GM10248 (cell line): ENCODE measurements at regions not wholly inside any gene's neighbourhood (a gene's known extent, or its start where the extent isn't known, plus 50 kb on each side); places are given as distances from the start of the nearest gene placed in this dataset.

Experiments used
- CTCF ChIA-PET: fragments of 300-600 bp; sonication (Branson Sonifier 250); formaldehyde crosslinking; extraction: SDS; loops from one replicate; lab custom pipeline; 2021; ENCODE audit warnings: antibody characterized with exemption; lab: Yijun Ruan, JAX
- POLR2A ChIA-PET: fragments of 350-650 bp; sonication (Branson Sonifier 250); formaldehyde crosslinking; extraction: SDS; loops from one replicate; lab custom pipeline; 2020; ENCODE audit warnings: antibody characterized with exemption; lab: Yijun Ruan, JAX
- DNase-seq: peaks from one replicate; pipeline ENCODE4 v3.0.0; 2012; ENCODE audit errors: extremely low spot score
- CTCF ChIP-seq: IDR thresholded peaks from 2 replicates; pipeline ENCODE4 v1.5.1; 2012; ENCODE audit warnings: mild to moderate bottlenecking, low read depth; ENCODE audit errors: extremely low read depth, missing control alignments, control extremely low read depth

- TF ChIP-seq CTCF: no peak
- POLR2A ChIA-PET: no interaction called here
- CTCF ChIA-PET: no interaction called here
- DNase-seq: no peak
Measured at GRCh38 chr12:58728397-58728796, 191.9 kb downstream of the LRIG3 start.

GRCh38 chr12:58731096-58731495 lies 189.2 kb downstream of the LRIG3 start:
- TF ChIP-seq CTCF: no peak
- DNase-seq: no peak
- POLR2A ChIA-PET: no interaction called here
- CTCF ChIA-PET: no interaction called here

GRCh38 chr12:58732894-58733293 lies 187.4 kb downstream of the LRIG3 start:
- CTCF ChIA-PET: no interaction called here
- DNase-seq: no peak
- TF ChIP-seq CTCF: no peak
- POLR2A ChIA-PET: no interaction called here

- POLR2A ChIA-PET: no interaction called here
Measured at GRCh38 chr12:58741226-58741625, 179.1 kb downstream of the LRIG3 start.

GRCh38 chr12:58745348-58746125 lies 174.8 kb downstream of the LRIG3 start:
- ChIA-PET POLR2A (no interaction called here), CTCF (no interaction called here)
- no peak for TF ChIP-seq CTCF
- no peak for DNase-seq

More at GRCh38 chr12:58741226-58741625, 179.1 kb downstream of the LRIG3 start:
- CTCF ChIA-PET: no interaction called here
- no peak for DNase-seq
- TF ChIP-seq CTCF: no peak

GRCh38 chr12:58747533-58747932 lies 172.8 kb downstream of the LRIG3 start:
- TF ChIP-seq CTCF: no peak
- POLR2A ChIA-PET: no interaction called here
- DNase-seq: no peak
- CTCF ChIA-PET: no interaction called here

GRCh38 chr12:58750484-58750883 lies 169.8 kb downstream of the LRIG3 start:
- POLR2A ChIA-PET: no interaction called here
- CTCF ChIA-PET: no interaction called here
- DNase-seq: no peak
- TF ChIP-seq CTCF: no peak
